ENCODE measurements at regions not wholly inside any gene's neighbourhood (a gene's known extent, or its start where the extent isn't known, plus 50 kb on each side); places are given as distances from the start of the nearest gene placed in this dataset.

GRCh38 chr6:144853603-144854002 lies 568.5 kb downstream of the UTRN start:
- TF ChIP-seq CTCF (IDR thresholded peaks at IDR 0.05), result no peak
- no peak for TF ChIP-seq EZH2 (IDR thresholded peaks at IDR 0.05; ENCODE audit: borderline replicate concordance, insufficient read depth, low read depth, low read length, poor library complexity, severe bottlenecking)
